Neural crest cell (in vitro differentiated cells): ENCODE measurements at regions not wholly inside any gene's neighbourhood (a gene's known extent, or its start where the extent isn't known, plus 50 kb on each side); places are given as distances from the start of the nearest gene placed in this dataset.

Source experiments
- DNase-seq: peaks from one replicate; pipeline ENCODE4 v3.0.0; 2021; ENCODE audit warnings: low read depth, mixed read lengths, low spot score
- H3K27ac Mint-ChIP-seq: one replicate; pipeline ENCODE4 v1.8.0; 2021; ENCODE audit warnings: mild to moderate bottlenecking, mixed read lengths; ENCODE audit not compliant: unreplicated experiment
- H3K27me3 Mint-ChIP-seq: 2 replicates; pipeline ENCODE4 v1.8.0; 2021; ENCODE audit warnings: low read depth, mild to moderate bottlenecking, mixed read lengths
- H3K36me3 Mint-ChIP-seq: 2 replicates; pipeline ENCODE4 v1.8.0; 2021; ENCODE audit warnings: low read depth, mild to moderate bottlenecking, mixed read lengths
- H3K4me1 Mint-ChIP-seq: 2 replicates; pipeline ENCODE4 v1.8.0; 2021; ENCODE audit warnings: mixed read lengths
- H3K4me3 Mint-ChIP-seq: one replicate; pipeline ENCODE4 v1.8.0; 2021; ENCODE audit warnings: mild to moderate bottlenecking, mixed read lengths
- H3K9me3 Mint-ChIP-seq: 2 replicates; pipeline ENCODE4 v1.8.0; 2021; ENCODE audit warnings: mixed read lengths
- TF ChIP-seq, protein P1 (sequence below): fragments of 200-600 bp; sonication (generic); conservative IDR thresholded peaks from 2 replicates; pipeline ENCODE4 v1.5.0; 2021; ENCODE audit warnings: antibody characterized with exemption, mild to moderate bottlenecking

DNA sequence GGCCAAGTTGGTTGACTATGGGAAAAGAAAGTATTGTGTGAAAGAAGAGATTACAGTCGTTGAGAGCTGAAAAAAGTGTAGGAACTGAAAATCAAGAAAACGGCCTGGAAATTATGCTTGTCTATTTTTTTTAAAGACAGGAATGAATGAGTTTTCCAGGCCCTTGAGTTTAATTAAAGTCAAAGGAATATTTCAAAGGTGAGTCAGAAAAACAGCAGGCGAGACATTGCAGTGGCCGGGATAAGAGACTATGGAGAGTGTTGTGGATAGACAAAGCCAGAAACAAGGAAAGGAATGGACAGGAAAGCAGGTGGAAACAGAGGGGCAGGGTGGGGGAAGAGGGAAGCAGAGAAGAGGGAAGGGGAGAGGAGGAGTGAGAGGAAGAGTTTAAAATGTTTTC, 275.1 kb upstream of the LRTM1 start:
- no peaks in the 10 kb centered on the region for H3K36me3 Mint-ChIP-seq
- no peaks in the 10 kb centered on the region for H3K27me3 Mint-ChIP-seq
- peaks cover 5% of the 10 kb centered on the region for H3K4me1 Mint-ChIP-seq
- TF ChIP-seq, protein P1, sequence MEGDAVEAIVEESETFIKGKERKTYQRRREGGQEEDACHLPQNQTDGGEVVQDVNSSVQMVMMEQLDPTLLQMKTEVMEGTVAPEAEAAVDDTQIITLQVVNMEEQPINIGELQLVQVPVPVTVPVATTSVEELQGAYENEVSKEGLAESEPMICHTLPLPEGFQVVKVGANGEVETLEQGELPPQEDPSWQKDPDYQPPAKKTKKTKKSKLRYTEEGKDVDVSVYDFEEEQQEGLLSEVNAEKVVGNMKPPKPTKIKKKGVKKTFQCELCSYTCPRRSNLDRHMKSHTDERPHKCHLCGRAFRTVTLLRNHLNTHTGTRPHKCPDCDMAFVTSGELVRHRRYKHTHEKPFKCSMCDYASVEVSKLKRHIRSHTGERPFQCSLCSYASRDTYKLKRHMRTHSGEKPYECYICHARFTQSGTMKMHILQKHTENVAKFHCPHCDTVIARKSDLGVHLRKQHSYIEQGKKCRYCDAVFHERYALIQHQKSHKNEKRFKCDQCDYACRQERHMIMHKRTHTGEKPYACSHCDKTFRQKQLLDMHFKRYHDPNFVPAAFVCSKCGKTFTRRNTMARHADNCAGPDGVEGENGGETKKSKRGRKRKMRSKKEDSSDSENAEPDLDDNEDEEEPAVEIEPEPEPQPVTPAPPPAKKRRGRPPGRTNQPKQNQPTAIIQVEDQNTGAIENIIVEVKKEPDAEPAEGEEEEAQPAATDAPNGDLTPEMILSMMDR, result no peak
- no peak for DNase-seq
- no peak overlapping the region for H3K27ac Mint-ChIP-seq
- H3K4me3 Mint-ChIP-seq, result no peak overlapping the region
- no peaks in the 10 kb centered on the region for H3K9me3 Mint-ChIP-seq

DNA sequence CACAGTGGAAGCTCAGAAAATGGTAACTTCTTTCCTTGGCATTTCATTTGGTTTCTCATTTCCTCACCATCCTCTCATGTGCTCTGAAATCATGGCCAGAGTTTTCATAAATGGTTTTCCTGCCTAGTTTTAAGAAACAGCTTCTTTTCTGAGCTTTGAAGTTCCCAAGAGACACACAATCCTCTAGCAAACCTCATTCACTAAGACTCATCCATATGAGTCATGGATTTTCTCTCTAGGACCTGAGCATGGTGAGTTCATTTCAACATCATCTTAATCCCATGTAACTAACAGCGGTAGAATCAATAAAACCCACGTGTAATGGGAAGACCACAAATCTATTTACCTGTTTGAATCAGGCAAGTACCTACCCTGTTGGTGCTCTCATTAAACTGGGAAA, 274.5 kb upstream of the LRTM1 start:
- Mint-ChIP-seq H3K36me3 (no peaks in the 10 kb centered on the region), H3K9me3 (no peaks in the 10 kb centered on the region), H3K4me3 (no peak overlapping the region), H3K4me1 (peaks cover 5% of the 10 kb centered on the region), H3K27ac (no peak overlapping the region), H3K27me3 (no peaks in the 10 kb centered on the region)
- no peak for DNase-seq
- TF ChIP-seq, protein P1, result no peak

DNA sequence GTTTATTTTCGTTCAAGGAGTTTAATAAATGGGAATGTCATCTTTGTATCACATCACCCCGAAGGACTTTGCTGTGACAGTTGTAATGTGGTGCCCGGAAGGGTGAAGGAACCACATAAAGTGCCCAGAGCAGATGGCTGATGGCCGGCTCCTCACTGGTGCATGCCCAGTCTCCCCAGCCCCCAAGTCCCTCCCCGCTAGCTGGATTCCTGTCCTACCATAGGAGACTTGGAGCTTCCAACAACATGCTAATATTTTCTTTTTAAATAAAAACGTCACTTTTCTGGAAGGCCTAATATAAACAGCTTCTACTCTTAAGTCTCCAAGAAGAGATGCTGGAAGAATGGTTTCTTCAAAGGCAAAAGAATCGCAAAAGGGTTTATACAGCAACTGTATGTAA, 273.9 kb upstream of the LRTM1 start:
- Mint-ChIP-seq H3K9me3 (no peaks in the 10 kb centered on the region), H3K27me3 (no peaks in the 10 kb centered on the region), H3K36me3 (no peaks in the 10 kb centered on the region), H3K4me3 (no peak overlapping the region), H3K4me1 (peaks cover 5% of the 10 kb centered on the region), H3K27ac (no peak overlapping the region)
- TF ChIP-seq, protein P1, result no peak
- no peak for DNase-seq

DNA sequence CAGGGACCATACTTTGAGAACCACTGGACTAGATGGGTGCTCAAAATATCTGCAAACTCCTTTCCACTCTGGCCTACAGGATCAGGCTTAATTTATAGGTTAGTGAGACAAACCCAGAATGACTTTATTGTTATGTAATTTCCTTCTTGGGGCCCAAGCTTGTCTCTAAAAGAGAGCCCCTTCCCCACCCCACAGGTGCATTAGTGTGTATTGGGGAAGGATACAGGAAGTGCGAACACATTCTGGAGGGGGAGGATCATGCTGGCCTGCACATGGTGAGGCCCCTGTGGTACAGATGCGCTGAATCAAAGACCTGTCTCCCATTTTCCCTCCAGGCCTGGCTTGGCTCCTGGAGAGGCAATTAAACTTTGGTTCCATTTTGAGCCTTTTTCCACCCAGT, 273.0 kb upstream of the LRTM1 start:
- TF ChIP-seq, protein P1, result no peak
- Mint-ChIP-seq H3K4me3 (no peak overlapping the region), H3K27me3 (no peaks in the 10 kb centered on the region), H3K4me1 (peaks cover 5% of the 10 kb centered on the region), H3K36me3 (no peaks in the 10 kb centered on the region), H3K9me3 (no peaks in the 10 kb centered on the region), H3K27ac (no peak overlapping the region)
- DNase-seq, result no peak

DNA sequence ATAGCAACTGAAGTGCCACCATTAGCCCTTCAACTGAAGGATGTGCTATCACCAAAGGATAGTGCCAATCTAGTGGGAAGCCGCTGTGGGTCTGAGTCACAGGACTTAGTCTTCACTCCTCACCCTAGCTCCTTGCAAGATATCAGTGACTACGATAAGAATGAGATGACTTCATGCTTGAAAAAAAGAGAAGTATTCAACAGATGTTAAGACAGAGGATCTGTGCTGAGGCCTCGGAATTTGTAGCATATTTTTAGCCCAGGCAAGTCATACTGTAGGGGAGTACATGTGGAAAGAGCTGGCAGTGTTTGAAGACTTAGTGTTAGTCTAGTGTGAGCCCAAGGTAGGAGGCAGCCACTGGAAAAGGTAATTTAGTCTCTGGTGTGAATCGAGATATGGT, 270.7 kb upstream of the LRTM1 start:
- H3K36me3 Mint-ChIP-seq, result no peaks in the 10 kb centered on the region
- no peaks in the 10 kb centered on the region for H3K27me3 Mint-ChIP-seq
- peaks cover 2% of the 10 kb centered on the region for H3K9me3 Mint-ChIP-seq
- no peak overlapping the region for H3K27ac Mint-ChIP-seq
- peaks cover 5% of the 10 kb centered on the region for H3K4me1 Mint-ChIP-seq
- no peak overlapping the region for H3K4me3 Mint-ChIP-seq
- TF ChIP-seq, protein P1, result no peak
- no peak for DNase-seq

DNA sequence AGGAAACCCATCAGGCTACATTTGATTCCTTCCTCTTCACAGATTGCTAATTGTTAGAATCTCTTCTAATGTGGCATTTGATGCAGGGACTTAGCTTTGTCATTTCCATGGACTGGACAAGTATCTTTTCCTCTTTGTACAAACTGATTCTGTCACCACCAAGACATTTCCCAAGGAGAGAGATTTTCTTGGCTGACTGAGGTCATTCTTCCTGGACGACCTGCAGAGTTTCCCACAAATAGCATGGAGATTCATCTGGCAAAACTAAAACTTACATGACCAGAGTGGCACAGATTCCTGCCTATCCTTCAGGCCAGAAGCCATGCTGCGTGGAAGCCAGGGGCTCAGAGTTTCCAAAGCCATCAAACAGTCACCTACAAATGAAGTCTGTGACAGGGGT, 269.2 kb upstream of the LRTM1 start:
- Mint-ChIP-seq H3K27ac (no peak overlapping the region), H3K27me3 (no peaks in the 10 kb centered on the region), H3K9me3 (peaks cover 4% of the 10 kb centered on the region), H3K4me3 (no peak overlapping the region), H3K36me3 (no peaks in the 10 kb centered on the region), H3K4me1 (no peaks in the 10 kb centered on the region)
- TF ChIP-seq, protein P1, result no peak
- no peak for DNase-seq
